ENCODE measurements at regions not wholly inside any gene's neighbourhood (a gene's known extent, or its start where the extent isn't known, plus 50 kb on each side); places are given as distances from the start of the nearest gene placed in this dataset.

DNA sequence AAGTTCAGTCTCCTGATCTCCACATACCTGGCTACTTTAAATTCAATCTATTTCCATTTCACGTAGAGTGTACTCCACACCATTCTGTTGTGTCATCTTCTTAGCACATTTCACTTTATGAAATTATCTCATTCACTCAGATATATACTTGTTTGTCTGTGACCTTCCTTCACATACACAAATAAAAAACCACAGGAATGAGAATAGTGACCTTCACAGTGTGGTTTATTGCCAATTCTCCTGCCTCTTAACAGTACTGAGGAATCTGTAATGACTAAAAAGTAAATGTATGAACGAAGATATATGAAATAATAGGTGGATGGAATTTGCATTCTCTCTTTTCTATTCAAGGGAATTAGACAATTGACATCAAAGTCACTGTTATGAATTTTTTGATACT lies 183.9 kb upstream of the PCDH7 start:
- no peaks in the 10 kb centered on the region for H3K36me3 ChIP-seq (replicated peaks in 1 of 2; ENCODE audit: insufficient read depth in 1 of 2, low read depth in 2 of 2)
- H3K4me1 ChIP-seq = no peaks in the 10 kb centered on the region
- H3K27me3 ChIP-seq = no peaks in the 10 kb centered on the region
- no peak overlapping the region for H3K27ac ChIP-seq
- WGBS, 2 donors = 37 to 44% methylated on average over 2 of the region's 2 CpGs
- intact Hi-C loops (cut with DNase I) = no loop called here
- ATAC-seq (no peak), DNase-seq (no peak)
- H3K4me3 ChIP-seq = no peak overlapping the region
- no peaks in the 10 kb centered on the region for H3K9me3 ChIP-seq
- TF ChIP-seq CTCF (IDR thresholded peaks at IDR 0.05) = no peak
- TF ChIP-seq POLR2A (IDR thresholded peaks at IDR 0.05) = no peak

DNA sequence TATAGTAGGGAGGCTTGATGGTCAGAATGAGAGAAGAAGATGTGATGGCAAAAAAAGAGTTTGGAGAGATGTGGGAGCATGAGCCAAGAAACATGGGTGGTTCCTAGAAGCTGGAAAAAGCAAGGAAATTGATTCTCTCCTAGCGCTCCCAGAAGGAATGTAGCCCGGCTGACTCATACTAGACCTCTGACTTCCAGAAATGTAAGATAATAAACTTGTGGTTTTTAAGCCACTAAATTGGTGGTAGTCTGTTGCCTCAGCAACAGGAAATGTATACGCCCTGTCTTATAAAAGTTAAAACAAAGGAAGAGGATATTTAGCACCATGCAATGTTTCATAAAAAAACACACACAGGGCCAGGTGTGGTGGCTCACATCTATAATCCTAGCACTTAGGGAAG lies 182.7 kb upstream of the PCDH7 start:
- Histone ChIP-seq H3K9me3 (no peaks in the 10 kb centered on the region), H3K4me1 (no peaks in the 10 kb centered on the region), H3K27ac (no peak overlapping the region), H3K27me3 (no peaks in the 10 kb centered on the region), H3K4me3 (no peak overlapping the region), H3K36me3 (replicated peaks in 1 of 2; ENCODE audit: insufficient read depth in 1 of 2, low read depth in 2 of 2) (no peaks in the 10 kb centered on the region)
- TF ChIP-seq CTCF (IDR thresholded peaks at IDR 0.05) (no peak), POLR2A (IDR thresholded peaks at IDR 0.05) (no peak)
- WGBS, 2 donors = 54 to 58% methylated on average over 3 of the region's 3 CpGs
- DNase-seq = no peak
- ATAC-seq = no peak
- intact Hi-C loops (cut with DNase I) = no loop called here

DNA sequence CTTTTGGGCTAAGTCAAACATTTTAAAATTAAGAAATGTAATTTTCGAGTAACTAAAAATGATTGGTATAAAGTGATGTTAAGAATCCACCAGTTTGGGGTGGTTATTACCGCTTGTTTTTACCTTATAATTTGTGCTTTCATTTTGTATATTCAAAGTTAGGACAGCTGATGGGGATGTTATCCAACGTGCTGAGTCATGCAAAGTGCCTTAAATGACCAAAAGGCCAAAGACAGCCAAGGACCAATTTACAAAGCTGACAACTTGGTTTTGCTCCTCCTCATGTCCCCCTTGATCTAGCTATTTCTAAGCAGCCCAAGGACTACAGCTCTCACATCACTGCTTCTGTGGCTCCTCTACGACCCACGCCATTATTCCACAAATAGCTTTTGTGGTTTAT lies 181.4 kb upstream of the PCDH7 start:
- no peaks in the 10 kb centered on the region for H3K4me1 ChIP-seq
- ATAC-seq = no peak
- no peaks in the 10 kb centered on the region for H3K27me3 ChIP-seq
- no peak for TF ChIP-seq POLR2A (IDR thresholded peaks at IDR 0.05)
- TF ChIP-seq CTCF (IDR thresholded peaks at IDR 0.05) = no peak
- WGBS, 2 donors = 63 to 69% methylated on average over 5 of the region's 5 CpGs
- no peak overlapping the region for H3K27ac ChIP-seq
- H3K4me3 ChIP-seq = no peak overlapping the region
- no peak for DNase-seq
- no peaks in the 10 kb centered on the region for H3K9me3 ChIP-seq
- intact Hi-C loops (cut with DNase I) = no loop called here
- no peaks in the 10 kb centered on the region for H3K36me3 ChIP-seq (replicated peaks in 1 of 2; ENCODE audit: insufficient read depth in 1 of 2, low read depth in 2 of 2)

- no peak for DNase-seq
- H3K36me3 ChIP-seq (replicated peaks in 1 of 2; ENCODE audit: insufficient read depth in 1 of 2, low read depth in 2 of 2) = no peaks in the 10 kb centered on the region
- TF ChIP-seq CTCF (IDR thresholded peaks at IDR 0.05) (no peak), POLR2A (IDR thresholded peaks at IDR 0.05) (no peak)
- H3K4me3 ChIP-seq = no peak overlapping the region
- no peaks in the 10 kb centered on the region for H3K9me3 ChIP-seq
- no peaks in the 10 kb centered on the region for H3K27me3 ChIP-seq
- no peak overlapping the region for H3K27ac ChIP-seq
- intact Hi-C loops (cut with DNase I) = no loop called here
- WGBS, 2 donors = 55 to 56% methylated on average over 1 of the region's 1 CpG
- no peaks in the 10 kb centered on the region for H3K4me1 ChIP-seq
- no peak for ATAC-seq
Observed at GRCh38 chr4:30543057-30543456, 177.1 kb upstream of the PCDH7 start.

- Histone ChIP-seq H3K4me3 (no peak overlapping the region), H3K36me3 (replicated peaks in 1 of 2; ENCODE audit: insufficient read depth in 1 of 2, low read depth in 2 of 2) (no peaks in the 10 kb centered on the region), H3K9me3 (no peaks in the 10 kb centered on the region), H3K27me3 (no peaks in the 10 kb centered on the region), H3K4me1 (no peaks in the 10 kb centered on the region), H3K27ac (no peak overlapping the region)
- ATAC-seq (no peak), DNase-seq (no peak)
- TF ChIP-seq CTCF (IDR thresholded peaks at IDR 0.05) (no peak), POLR2A (IDR thresholded peaks at IDR 0.05) (no peak)
- intact Hi-C loops (cut with DNase I) = no loop called here
- 68 to 70% methylated on average over 1 of the region's 1 CpG for WGBS, 2 donors
Observed at GRCh38 chr4:30553151-30553550, 167.0 kb upstream of the PCDH7 start.

Measured in body of pancreas (tissue), 4 donors.